GM11168 (cell line): ENCODE measurements at regions not wholly inside any gene's neighbourhood (a gene's known extent, or its start where the extent isn't known, plus 50 kb on each side); places are given as distances from the start of the nearest gene placed in this dataset.
"Not testable (repeated sequence)": the region's sequence is repeated elsewhere in the genome, so short reads cannot be mapped to it uniquely, and the experiment has no call there.

ENCODE experiments used
- in situ Hi-C: fragments of 300-500 bp; cut with MboI; formaldehyde crosslinking; loops from one replicate; pipeline ENCODE4 v1.12.0; 2022; ENCODE audit warnings: low sequenced_read_pairs; ENCODE audit not compliant: unreplicated experiment

DNA sequence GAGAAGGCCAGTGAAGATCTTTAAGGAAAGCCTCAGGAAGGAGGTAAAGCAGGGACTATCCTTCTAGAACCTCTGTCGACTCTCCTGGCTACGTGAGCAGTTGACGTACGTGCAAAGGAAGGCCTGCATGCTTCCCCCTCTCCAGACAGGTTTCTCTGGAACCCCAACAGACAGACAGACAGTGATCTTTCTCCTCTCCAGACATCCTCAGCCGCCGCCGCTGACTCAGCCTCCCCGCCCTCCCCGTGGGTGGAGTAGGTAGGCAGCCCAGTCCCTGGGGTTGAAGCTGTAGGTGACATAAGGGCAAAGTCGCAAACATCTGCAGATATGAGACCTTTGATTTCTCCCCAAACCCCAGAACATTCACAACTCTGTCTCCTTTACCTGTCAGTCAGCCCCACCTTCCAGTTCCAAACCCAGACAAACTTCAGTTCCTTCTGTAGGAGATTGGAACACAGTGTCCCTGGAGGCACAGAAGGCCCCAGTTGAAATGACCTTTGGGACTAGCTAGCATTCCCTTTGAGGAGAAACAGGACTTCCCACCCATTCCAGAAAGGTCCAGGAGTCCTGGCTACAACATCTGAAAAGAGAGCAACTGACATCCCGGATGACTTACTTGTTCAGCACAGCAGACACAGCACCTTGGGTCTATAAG, 146.0 kb upstream of the JUN start:
- in situ Hi-C loops = no loop called here

DNA sequence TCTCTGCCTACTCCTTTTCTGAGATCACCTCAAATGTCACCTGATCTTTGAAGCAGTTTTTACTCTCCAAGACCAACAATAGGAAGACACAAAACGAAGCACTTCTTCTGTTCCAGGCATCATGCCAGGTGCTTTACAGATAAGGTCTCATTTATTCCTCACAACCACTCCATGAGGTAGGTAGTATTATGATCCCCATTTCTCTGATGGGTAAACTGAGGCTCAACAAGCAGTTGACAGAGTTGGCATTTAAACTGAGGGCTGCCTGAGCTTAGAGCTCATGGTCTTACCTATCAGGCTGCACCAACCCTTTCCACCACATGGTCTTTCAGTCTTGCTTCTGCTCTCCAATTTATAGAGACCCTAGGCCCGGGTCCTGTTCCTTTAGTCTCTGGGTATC, 147.2 kb upstream of the JUN start:
- in situ Hi-C loops = no loop called here

DNA sequence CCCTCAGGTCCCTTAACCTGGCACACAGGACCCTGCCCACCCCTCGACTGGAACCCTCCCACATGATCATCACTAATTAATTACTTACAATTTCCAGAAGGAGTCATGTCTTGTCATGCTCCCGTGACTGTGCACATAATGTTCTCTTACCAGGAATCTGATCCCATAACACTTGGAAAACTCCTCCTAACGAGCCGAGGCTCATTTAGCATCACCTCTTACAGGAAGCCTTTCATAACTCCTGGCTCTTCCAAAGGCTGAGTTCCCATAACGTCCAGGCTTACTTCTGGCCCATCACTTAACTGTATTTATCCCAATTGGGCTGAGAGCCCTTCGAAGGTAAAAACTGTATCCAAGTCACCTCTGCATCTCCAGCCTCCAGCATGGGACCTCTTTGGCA, 147.9 kb upstream of the JUN start:
- in situ Hi-C loops = no loop called here

- in situ Hi-C loops = no loop called here
These were observed 149.2 kb upstream of the JUN start for GRCh38 chr1:58932859-58933598.

DNA sequence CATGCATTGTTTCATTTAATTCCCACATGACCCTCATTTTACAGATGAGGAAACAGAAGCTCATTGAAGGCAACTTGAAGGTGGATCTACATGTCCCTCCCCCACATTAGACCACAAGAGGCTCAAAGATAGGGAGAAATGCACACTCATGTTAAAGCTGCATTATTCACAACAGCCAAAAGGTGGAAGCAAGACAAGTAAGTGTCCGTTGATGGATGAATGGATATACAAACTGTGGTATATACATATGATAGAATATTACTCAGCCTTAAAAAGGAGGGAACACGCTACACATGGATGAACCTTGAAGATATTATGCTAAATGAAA, 149.7 kb upstream of the JUN start:
- in situ Hi-C loops = no loop called here

GRCh38 chr1:58934706-58935105, 150.9 kb upstream of the JUN start:
- in situ Hi-C loops = no loop called here

DNA sequence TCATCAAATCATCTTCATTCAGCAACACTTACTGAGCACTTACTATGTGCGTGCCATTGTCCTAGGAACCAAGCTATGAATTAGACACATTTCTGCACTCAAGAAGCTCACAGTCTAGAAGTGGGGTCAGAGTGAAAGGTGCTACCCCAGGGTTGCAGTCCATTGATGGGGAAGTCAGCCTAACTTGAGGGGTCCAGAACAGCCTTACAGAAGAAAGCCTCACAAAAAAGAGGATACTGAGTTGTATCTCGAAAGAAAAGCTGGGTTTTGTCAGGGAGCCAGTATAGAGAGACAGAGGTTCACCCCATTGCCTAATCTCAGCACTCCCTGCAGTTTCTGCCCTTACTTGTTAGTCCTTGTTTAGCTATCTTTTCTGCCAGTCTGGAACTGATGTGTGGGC, 153.1 kb upstream of the JUN start:
- in situ Hi-C loops = no loop called here

DNA sequence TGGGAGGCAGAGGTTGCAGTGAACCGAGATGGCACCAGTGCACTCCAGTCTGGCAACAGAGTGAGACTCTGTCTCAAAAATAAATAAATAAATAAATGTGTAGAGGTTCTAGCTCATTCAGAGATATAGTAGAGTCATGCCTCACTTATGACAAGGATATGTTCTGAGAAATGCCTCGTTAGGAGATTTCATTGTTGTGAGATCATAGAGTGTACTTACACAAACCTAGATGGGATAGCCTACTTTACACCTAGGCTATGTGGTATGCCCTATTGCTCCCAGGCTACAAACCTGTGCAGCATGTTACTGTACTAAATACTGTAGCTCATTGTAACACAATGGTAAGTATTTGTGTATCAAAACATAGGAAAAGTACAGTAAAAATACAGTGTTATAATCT, 155.3 kb upstream of the JUN start:
- in situ Hi-C loops = no loop called here

GRCh38 chr1:58939666-58940370, 156.0 kb upstream of the JUN start:
- in situ Hi-C loops = no loop called here

DNA sequence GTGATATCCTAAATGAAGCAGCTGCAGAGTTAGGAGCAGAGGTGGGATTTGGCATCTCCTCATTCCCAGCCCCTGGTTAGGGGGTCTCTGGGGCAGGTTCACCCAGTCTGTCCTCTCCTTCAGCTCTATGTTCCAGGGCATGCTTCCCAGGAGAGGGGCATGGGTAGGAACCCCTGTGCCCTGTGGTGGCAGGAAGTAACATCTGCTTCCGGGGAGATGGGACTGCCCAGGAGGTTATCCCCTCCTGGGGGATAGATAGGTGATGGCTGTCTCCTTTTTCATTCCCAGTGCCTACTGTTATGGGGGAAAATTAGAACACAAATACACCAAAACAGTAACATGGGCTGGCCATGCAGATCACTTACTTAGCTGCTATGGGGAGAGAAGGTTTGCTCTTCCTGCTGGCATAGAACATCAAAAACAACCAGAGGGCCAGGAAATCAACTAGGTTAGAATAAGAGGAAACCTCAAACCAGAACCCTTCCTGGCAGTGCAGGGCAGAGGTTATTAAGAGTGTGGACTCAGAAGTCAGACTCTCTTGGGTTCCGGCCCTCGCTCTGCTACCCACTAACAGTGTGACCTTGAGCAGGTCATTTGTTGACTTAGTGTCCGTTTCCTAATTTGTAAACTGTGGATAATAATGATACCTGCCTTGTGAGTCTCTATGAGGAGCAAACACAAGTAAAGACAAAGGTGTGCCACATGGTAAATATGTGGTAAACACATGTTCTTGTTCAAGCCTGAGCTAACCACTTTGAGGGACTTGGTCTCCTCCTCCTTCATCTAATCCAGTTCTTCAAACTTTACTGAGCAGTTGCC, 157.8 kb upstream of the JUN start:
- in situ Hi-C loops = no loop called here

- in situ Hi-C loops = no loop called here
These were observed 158.9 kb upstream of the JUN start for GRCh38 chr1:58942759-58943191.

DNA sequence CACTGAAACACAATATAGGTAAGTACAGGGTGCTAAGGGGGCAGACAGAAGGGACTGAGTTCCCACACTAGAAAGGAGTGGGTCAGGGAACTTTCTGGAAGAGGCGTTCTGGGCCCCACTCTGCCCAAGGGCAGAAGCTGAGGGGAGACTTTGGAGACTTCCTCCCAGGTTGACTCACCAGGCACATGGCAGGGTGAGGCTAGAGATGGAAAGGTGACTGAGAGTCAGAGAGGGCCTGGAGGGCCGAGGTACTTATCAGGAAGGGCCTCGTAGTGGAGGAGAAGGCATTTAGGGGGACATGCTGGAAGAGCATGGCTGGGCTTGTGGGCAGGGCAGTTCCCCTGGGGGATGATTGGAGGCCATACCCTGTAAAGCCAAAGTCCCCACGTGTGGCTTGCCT, 159.9 kb upstream of the JUN start:
- in situ Hi-C loops = no loop called here

- in situ Hi-C loops = no loop called here
These were observed 160.6 kb upstream of the JUN start for GRCh38 chr1:58944439-58944838.

GRCh38 chr1:58946390-58946789, 162.5 kb upstream of the JUN start:
- in situ Hi-C loops = no loop called here

- in situ Hi-C loops = no loop called here
These were observed 164.8 kb upstream of the JUN start for GRCh38 chr1:58948671-58949070.

GRCh38 chr1:58949551-58950220, 165.8 kb upstream of the JUN start:
- in situ Hi-C loops = no loop called here

- in situ Hi-C loops = no loop called here
These were observed 167.1 kb upstream of the JUN start for GRCh38 chr1:58950897-58951296.

- in situ Hi-C loops = not testable (repeated sequence)
These were observed 170.1 kb upstream of the JUN start for GRCh38 chr1:58953951-58954350.

DNA sequence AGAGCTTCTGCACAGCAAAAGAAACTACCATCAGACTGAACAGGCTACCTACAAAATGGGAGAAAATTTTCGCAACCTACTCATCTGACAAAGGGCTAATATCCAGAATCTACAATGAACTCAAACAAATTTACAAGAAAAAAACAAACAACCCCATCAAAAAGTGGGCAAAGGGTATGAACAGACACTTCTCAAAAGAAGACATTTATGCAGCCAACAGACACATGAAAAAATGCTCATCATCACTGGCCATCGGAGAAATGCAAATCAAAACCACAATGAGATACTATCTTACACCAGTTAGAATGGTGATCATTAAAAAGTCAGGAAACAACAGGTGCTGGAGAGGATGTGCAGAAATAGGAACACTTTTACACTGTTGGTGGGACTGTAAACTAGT, 179.4 kb upstream of the JUN start:
- in situ Hi-C loops = not testable (repeated sequence)

- in situ Hi-C loops = no loop called here
These were observed 180.6 kb upstream of the JUN start for GRCh38 chr1:58964428-58964827.
